Astrocyte (in vitro differentiated cells and primary cell): ENCODE measurements at regions not wholly inside any gene's neighbourhood (a gene's known extent, or its start where the extent isn't known, plus 50 kb on each side); places are given as distances from the start of the nearest gene placed in this dataset.
"Not testable (repeated sequence)": the region's sequence is repeated elsewhere in the genome, so short reads cannot be mapped to it uniquely, and the experiment has no call there.

Experiments used
- DNase-seq: peaks from one replicate; pipeline ENCODE4 v3.0.0-alpha.2; 2010; ENCODE audit warnings: low read depth
- FAIRE-seq: peaks from 2 replicates; lab custom pipeline; 2011; peaks lifted over from hg19 to GRCh38; lab: Jason Lieb, UNC
- H2AFZ ChIP-seq: 2 replicates; pipeline ENCODE4 v1.6.0; 2012; ENCODE audit warnings: low read depth, low read length, inconsistent platforms
- H3K27ac ChIP-seq: 2 replicates; pipeline ENCODE4 v1.5.1; 2011; ENCODE audit warnings: low read depth, low read length, inconsistent platforms
- H3K27me3 ChIP-seq: 2 replicates; pipeline ENCODE4 v1.6.0; 2011; ENCODE audit warnings: low read length, inconsistent platforms; ENCODE audit not compliant: insufficient read depth
- H3K36me3 ChIP-seq: 2 replicates; pipeline ENCODE4 v1.5.1; 2011; ENCODE audit warnings: low read length, inconsistent platforms; ENCODE audit not compliant: insufficient read depth
- H3K4me1 ChIP-seq: 2 replicates; pipeline ENCODE4 v1.5.1; 2011; ENCODE audit warnings: low read length, inconsistent platforms; ENCODE audit not compliant: insufficient read depth
- H3K4me2 ChIP-seq: 2 replicates; pipeline ENCODE4 v1.6.0; 2012; ENCODE audit warnings: low read length, inconsistent platforms
- H3K4me3 ChIP-seq: 2 replicates; pipeline ENCODE4 v1.5.1; 2011; ENCODE audit warnings: low read depth, mild to moderate bottlenecking, low read length, inconsistent platforms; ENCODE audit not compliant: insufficient read depth
- H3K79me2 ChIP-seq: 2 replicates; pipeline ENCODE4 v1.6.0; 2012; ENCODE audit warnings: mild to moderate bottlenecking, low read length, inconsistent platforms; ENCODE audit not compliant: insufficient read depth
- H3K9ac ChIP-seq: 2 replicates; pipeline ENCODE4 v1.6.0; 2012; ENCODE audit warnings: mild to moderate bottlenecking, low read length, inconsistent platforms
- H3K9me3 ChIP-seq: 2 replicates; pipeline ENCODE4 v1.5.1; 2012; ENCODE audit warnings: low read depth, mild to moderate bottlenecking, low read length, inconsistent platforms; ENCODE audit not compliant: insufficient read depth
- H4K20me1 ChIP-seq: 2 replicates; pipeline ENCODE4 v1.6.0; 2012; ENCODE audit warnings: low read length, inconsistent platforms; ENCODE audit not compliant: insufficient read depth
- H3K27ac Mint-ChIP-seq: one replicate; pipeline ENCODE4 v1.8.0; 2021; ENCODE audit warnings: mild to moderate bottlenecking, mixed read lengths; ENCODE audit not compliant: unreplicated experiment
- H3K27me3 Mint-ChIP-seq: one replicate; pipeline ENCODE4 v1.8.0; 2021; ENCODE audit warnings: low read depth, mixed read lengths; ENCODE audit not compliant: unreplicated experiment
- H3K36me3 Mint-ChIP-seq: one replicate; pipeline ENCODE4 v1.8.0; 2021; ENCODE audit warnings: low read depth, mixed read lengths; ENCODE audit not compliant: unreplicated experiment
- H3K4me1 Mint-ChIP-seq: one replicate; pipeline ENCODE4 v1.8.0; 2021; ENCODE audit warnings: low read depth, mixed read lengths; ENCODE audit not compliant: unreplicated experiment
- H3K4me3 Mint-ChIP-seq: one replicate; pipeline ENCODE4 v1.8.0; 2021; ENCODE audit warnings: mild to moderate bottlenecking, moderate library complexity, mixed read lengths; ENCODE audit not compliant: unreplicated experiment
- H3K9me3 Mint-ChIP-seq: one replicate; pipeline ENCODE4 v1.8.0; 2021; ENCODE audit warnings: mild to moderate bottlenecking, mixed read lengths; ENCODE audit not compliant: unreplicated experiment
- CTCF ChIP-seq: IDR thresholded peaks from 2 replicates; pipeline ENCODE4 v1.5.1; 2011; ENCODE audit warnings: low read depth, mild to moderate bottlenecking, inconsistent platforms, low read length, moderate library complexity; ENCODE audit not compliant: insufficient read depth
- EZH2 ChIP-seq: IDR thresholded peaks from 2 replicates; pipeline ENCODE4 v1.6.1; 2012; ENCODE audit warnings: mild to moderate bottlenecking, low read length, inconsistent platforms; ENCODE audit not compliant: insufficient read depth

GRCh38 chr16:29148131-29148691 is 163.4 kb downstream of the LAT start:
- Histone ChIP-seq H4K20me1 (no peaks in the 10 kb centered on the region), H3K4me1 (peaks cover 5% of the 10 kb centered on the region), H2AFZ (no peak overlapping the region), H3K9ac (no peak overlapping the region), H3K79me2 (no peaks in the 10 kb centered on the region), H3K36me3 (no peaks in the 10 kb centered on the region), H3K4me2 (no peak overlapping the region), H3K27ac (no peak overlapping the region), H3K27me3 (no peaks in the 10 kb centered on the region), H3K4me3 (no peak overlapping the region), H3K9me3 (no peaks in the 10 kb centered on the region)
- peaks cover 3% of the 10 kb centered on the region for H3K36me3 Mint-ChIP-seq
- no peak for TF ChIP-seq CTCF
- TF ChIP-seq EZH2 = no peak
- peaks cover 2% of the 10 kb centered on the region for H3K9me3 Mint-ChIP-seq
- DNase-seq = no peak
- no peak overlapping the region for H3K4me3 Mint-ChIP-seq
- H3K27me3 Mint-ChIP-seq = peaks cover 19% of the 10 kb centered on the region
- H3K27ac Mint-ChIP-seq = no peak overlapping the region
- peaks cover 3% of the 10 kb centered on the region for H3K4me1 Mint-ChIP-seq
- no peak for FAIRE-seq

GRCh38 chr16:29147710-29148109 is 162.9 kb downstream of the LAT start:
- H3K27me3 Mint-ChIP-seq = peaks cover 19% of the 10 kb centered on the region
- not testable (repeated sequence) for H3K4me1 ChIP-seq, H4K20me1 ChIP-seq, H3K79me2 ChIP-seq, DNase-seq, H3K9me3 Mint-ChIP-seq, H3K4me3 ChIP-seq, H3K4me1 Mint-ChIP-seq, H3K36me3 Mint-ChIP-seq, H3K27me3 ChIP-seq, H3K27ac Mint-ChIP-seq, FAIRE-seq, H3K4me3 Mint-ChIP-seq, H2AFZ ChIP-seq, H3K27ac ChIP-seq, H3K36me3 ChIP-seq, H3K9me3 ChIP-seq, H3K4me2 ChIP-seq, H3K9ac ChIP-seq

GRCh38 chr16:29146808-29147643 is 162.2 kb downstream of the LAT start:
- not testable (repeated sequence) for H3K27ac ChIP-seq, FAIRE-seq, H3K79me2 ChIP-seq, H3K9ac ChIP-seq, H3K4me1 ChIP-seq, H3K4me3 Mint-ChIP-seq, H3K27ac Mint-ChIP-seq, H3K4me1 Mint-ChIP-seq, H3K9me3 Mint-ChIP-seq, H3K9me3 ChIP-seq, H4K20me1 ChIP-seq, H3K36me3 ChIP-seq, H3K36me3 Mint-ChIP-seq, H3K4me3 ChIP-seq, H3K27me3 ChIP-seq, H3K4me2 ChIP-seq, H2AFZ ChIP-seq, DNase-seq
- peaks cover 24% of the 10 kb centered on the region for H3K27me3 Mint-ChIP-seq
